ENCODE measurements at regions not wholly inside any gene's neighbourhood (a gene's known extent, or its start where the extent isn't known, plus 50 kb on each side); places are given as distances from the start of the nearest gene placed in this dataset.

DNA sequence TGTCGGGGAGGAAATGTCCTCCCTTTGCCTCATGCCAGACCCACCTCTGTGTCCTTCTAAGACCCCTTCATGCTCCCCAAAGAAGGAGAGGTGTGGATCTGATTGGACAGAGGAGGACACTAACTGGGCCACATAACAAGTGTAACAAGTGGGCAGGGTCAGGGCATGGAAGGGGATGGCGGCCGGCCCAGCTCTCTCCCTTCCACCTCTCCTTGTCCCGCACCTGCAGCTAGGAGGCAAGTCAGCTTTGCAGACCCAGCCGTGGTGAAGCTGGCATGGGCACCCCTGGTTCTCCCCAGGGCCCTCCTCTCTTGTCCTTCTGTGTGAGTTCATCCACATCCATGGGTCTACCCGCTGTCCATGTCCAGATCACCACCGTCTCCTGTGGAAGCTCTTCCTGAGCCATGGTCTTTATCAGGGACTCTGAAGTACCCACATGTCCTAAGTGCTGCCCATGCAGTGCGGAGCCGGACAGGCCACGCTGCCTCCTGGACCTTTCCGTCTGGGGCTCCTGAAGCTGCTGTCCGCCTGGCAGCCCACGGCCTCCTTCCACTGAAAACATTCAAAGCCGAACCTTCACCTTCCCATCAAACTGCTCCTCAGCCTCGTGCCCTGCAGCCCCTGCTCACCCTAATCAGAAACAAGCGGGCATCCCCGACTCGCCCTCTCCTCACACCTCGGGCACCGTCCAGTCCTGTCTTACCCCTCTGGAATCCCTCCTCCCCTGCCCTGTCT lies 460.5 kb downstream of the PTPRU start:
- 82 to 84% methylated on average over 20 of the region's 20 CpGs for WGBS, 2 donors
- H3K9me3 ChIP-seq (ENCODE audit: control insufficient read depth in 2 of 2, insufficient read depth in 1 of 2, low read depth in 1 of 2, low read length in 1 of 2) = no peaks in the 10 kb centered on the region
- no peaks in the 10 kb centered on the region for H3K36me3 ChIP-seq (ENCODE audit: control insufficient read depth in 2 of 2, insufficient read depth in 2 of 2, low read length in 1 of 2)
- H3K4me1 ChIP-seq (ENCODE audit: control insufficient read depth in 2 of 2, insufficient read depth in 2 of 2, low read length in 1 of 2) = no peaks in the 10 kb centered on the region
- peaks cover 0 to 2% of the 10 kb centered on the region in 2 donors for H3K27me3 ChIP-seq (ENCODE audit: control insufficient read depth in 1 of 2, insufficient read depth in 2 of 2, low read length in 2 of 2)
- H3K4me3 ChIP-seq (ENCODE audit: low read depth in 1 of 2, low read length in 2 of 2) = no peak overlapping the region
- no peak overlapping the region for H3K27ac ChIP-seq (ENCODE audit: low read depth in 2 of 2, low read length in 1 of 2)

DNA sequence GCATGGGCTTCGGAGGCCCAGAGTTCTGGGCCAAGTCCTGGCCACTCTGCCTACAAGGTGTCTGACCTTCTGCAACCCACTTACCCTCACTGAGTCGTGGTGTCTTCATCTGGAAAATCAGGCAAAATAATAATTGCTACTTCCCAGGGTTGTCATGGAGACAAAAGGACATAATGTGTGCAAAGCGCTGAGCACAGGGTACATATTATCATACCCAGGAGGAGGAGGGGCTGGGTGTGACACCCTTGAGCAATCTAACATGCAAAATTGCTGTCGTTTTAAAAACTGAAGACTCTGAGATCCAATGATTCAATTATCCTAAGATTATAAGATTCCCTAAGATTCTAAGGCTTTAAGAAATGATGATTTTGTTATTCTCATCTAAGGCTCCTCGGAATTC lies 459.5 kb downstream of the PTPRU start:
- whole genome bisulfite sequencing, 2 donors = 68 to 70% methylated on average over 5 of the region's 5 CpGs

DNA sequence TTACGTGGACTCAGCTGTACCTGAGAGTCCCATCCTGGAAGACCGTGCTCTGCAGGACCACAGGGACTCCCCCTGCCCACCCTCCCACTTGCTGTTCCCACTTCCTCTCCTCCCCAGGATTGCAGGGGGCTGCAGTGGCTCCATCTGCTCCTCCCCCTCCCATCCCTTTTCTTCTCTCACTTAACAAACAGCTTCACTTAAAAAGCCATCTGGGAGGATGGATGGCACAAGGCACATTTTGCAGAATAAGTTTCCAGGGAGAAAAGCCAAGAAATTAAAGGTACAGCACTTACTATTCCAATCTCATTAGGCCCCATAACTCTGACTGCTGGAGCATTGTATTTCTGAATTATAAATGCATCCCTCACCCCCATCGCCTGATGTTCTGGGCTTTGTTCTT lies 458.7 kb downstream of the PTPRU start:
- Histone ChIP-seq H3K27me3 (ENCODE audit: control insufficient read depth in 1 of 2, insufficient read depth in 2 of 2, low read length in 2 of 2) (peaks cover 0 to 2% of the 10 kb centered on the region in 2 donors), H3K4me1 (ENCODE audit: control insufficient read depth in 2 of 2, insufficient read depth in 2 of 2, low read length in 1 of 2) (no peaks in the 10 kb centered on the region), H3K27ac (ENCODE audit: low read depth in 2 of 2, low read length in 1 of 2) (no peak overlapping the region), H3K36me3 (ENCODE audit: control insufficient read depth in 2 of 2, insufficient read depth in 2 of 2, low read length in 1 of 2) (no peaks in the 10 kb centered on the region), H3K4me3 (ENCODE audit: low read depth in 1 of 2, low read length in 2 of 2) (no peak overlapping the region), H3K9me3 (ENCODE audit: control insufficient read depth in 2 of 2, insufficient read depth in 1 of 2, low read depth in 1 of 2, low read length in 1 of 2) (no peaks in the 10 kb centered on the region)
- WGBS, 2 donors = 63 to 68% methylated on average over 3 of the region's 3 CpGs

More for the DNA sequence above, 459.5 kb downstream of the PTPRU start:
- Histone ChIP-seq H3K4me1 (ENCODE audit: control insufficient read depth in 2 of 2, insufficient read depth in 2 of 2, low read length in 1 of 2) (no peaks in the 10 kb centered on the region), H3K27ac (ENCODE audit: low read depth in 2 of 2, low read length in 1 of 2) (no peak overlapping the region), H3K36me3 (ENCODE audit: control insufficient read depth in 2 of 2, insufficient read depth in 2 of 2, low read length in 1 of 2) (no peaks in the 10 kb centered on the region), H3K4me3 (ENCODE audit: low read depth in 1 of 2, low read length in 2 of 2) (no peak overlapping the region), H3K9me3 (ENCODE audit: control insufficient read depth in 2 of 2, insufficient read depth in 1 of 2, low read depth in 1 of 2, low read length in 1 of 2) (no peaks in the 10 kb centered on the region), H3K27me3 (ENCODE audit: control insufficient read depth in 1 of 2, insufficient read depth in 2 of 2, low read length in 2 of 2) (peaks cover 0 to 2% of the 10 kb centered on the region in 2 donors)

GRCh38 chr1:29691499-29691898 lies 455.2 kb downstream of the PTPRU start:
- WGBS, 2 donors = 71 to 79% methylated on average over 5 of the region's 5 CpGs
- H3K27me3 ChIP-seq (ENCODE audit: control insufficient read depth in 1 of 2, insufficient read depth in 2 of 2, low read length in 2 of 2) = peaks cover 0 to 2% of the 10 kb centered on the region in 2 donors

DNA sequence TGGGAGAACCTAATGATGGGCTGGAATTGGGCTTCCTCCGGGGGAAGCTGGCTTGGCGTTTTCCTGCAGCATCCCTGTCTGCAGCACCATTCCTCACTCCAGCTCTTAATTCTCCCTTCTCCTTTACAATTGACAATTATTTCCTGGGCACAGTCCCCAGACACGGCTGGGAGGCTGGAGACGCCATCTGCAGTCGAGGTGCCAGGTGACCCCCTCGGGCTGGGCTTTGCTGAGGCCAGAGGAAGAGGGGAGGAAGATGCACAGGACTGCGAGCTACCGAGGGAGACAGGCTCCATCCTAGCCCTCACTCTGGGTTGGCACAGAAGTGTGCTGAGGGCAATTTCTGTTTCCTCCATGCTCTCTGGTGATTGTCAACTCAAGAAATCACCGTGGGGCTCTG lies 453.8 kb downstream of the PTPRU start:
- no peaks in the 10 kb centered on the region for H3K27me3 ChIP-seq (ENCODE audit: control insufficient read depth in 1 of 2, insufficient read depth in 2 of 2, low read length in 2 of 2)

More at GRCh38 chr1:29691499-29691898, 455.2 kb downstream of the PTPRU start:
- H3K36me3 ChIP-seq (ENCODE audit: control insufficient read depth in 2 of 2, insufficient read depth in 2 of 2, low read length in 1 of 2) = no peaks in the 10 kb centered on the region
- H3K4me1 ChIP-seq (ENCODE audit: control insufficient read depth in 2 of 2, insufficient read depth in 2 of 2, low read length in 1 of 2) = no peaks in the 10 kb centered on the region
- H3K4me3 ChIP-seq (ENCODE audit: low read depth in 1 of 2, low read length in 2 of 2) = no peak overlapping the region
- no peak overlapping the region for H3K27ac ChIP-seq (ENCODE audit: low read depth in 2 of 2, low read length in 1 of 2)
- H3K9me3 ChIP-seq (ENCODE audit: control insufficient read depth in 2 of 2, insufficient read depth in 1 of 2, low read depth in 1 of 2, low read length in 1 of 2) = no peaks in the 10 kb centered on the region

GRCh38 chr1:29689372-29690030 lies 453.2 kb downstream of the PTPRU start:
- Histone ChIP-seq H3K27ac (ENCODE audit: low read depth in 2 of 2, low read length in 1 of 2) (no peak overlapping the region), H3K4me1 (ENCODE audit: control insufficient read depth in 2 of 2, insufficient read depth in 2 of 2, low read length in 1 of 2) (no peaks in the 10 kb centered on the region), H3K4me3 (ENCODE audit: low read depth in 1 of 2, low read length in 2 of 2) (no peak overlapping the region), H3K36me3 (ENCODE audit: control insufficient read depth in 2 of 2, insufficient read depth in 2 of 2, low read length in 1 of 2) (no peaks in the 10 kb centered on the region), H3K9me3 (ENCODE audit: control insufficient read depth in 2 of 2, insufficient read depth in 1 of 2, low read depth in 1 of 2, low read length in 1 of 2) (no peaks in the 10 kb centered on the region), H3K27me3 (ENCODE audit: control insufficient read depth in 1 of 2, insufficient read depth in 2 of 2, low read length in 2 of 2) (no peaks in the 10 kb centered on the region)
- WGBS, 2 donors = 63 to 66% methylated on average over 13 of the region's 13 CpGs

More for the DNA sequence above, 453.8 kb downstream of the PTPRU start:
- H3K27ac ChIP-seq (ENCODE audit: low read depth in 2 of 2, low read length in 1 of 2) = no peak overlapping the region
- H3K9me3 ChIP-seq (ENCODE audit: control insufficient read depth in 2 of 2, insufficient read depth in 1 of 2, low read depth in 1 of 2, low read length in 1 of 2) = no peaks in the 10 kb centered on the region
- no peaks in the 10 kb centered on the region for H3K36me3 ChIP-seq (ENCODE audit: control insufficient read depth in 2 of 2, insufficient read depth in 2 of 2, low read length in 1 of 2)
- 63 to 70% methylated on average over 9 of the region's 9 CpGs for WGBS, 2 donors
- H3K4me3 ChIP-seq (ENCODE audit: low read depth in 1 of 2, low read length in 2 of 2) = no peak overlapping the region
- no peaks in the 10 kb centered on the region for H3K4me1 ChIP-seq (ENCODE audit: control insufficient read depth in 2 of 2, insufficient read depth in 2 of 2, low read length in 1 of 2)

DNA sequence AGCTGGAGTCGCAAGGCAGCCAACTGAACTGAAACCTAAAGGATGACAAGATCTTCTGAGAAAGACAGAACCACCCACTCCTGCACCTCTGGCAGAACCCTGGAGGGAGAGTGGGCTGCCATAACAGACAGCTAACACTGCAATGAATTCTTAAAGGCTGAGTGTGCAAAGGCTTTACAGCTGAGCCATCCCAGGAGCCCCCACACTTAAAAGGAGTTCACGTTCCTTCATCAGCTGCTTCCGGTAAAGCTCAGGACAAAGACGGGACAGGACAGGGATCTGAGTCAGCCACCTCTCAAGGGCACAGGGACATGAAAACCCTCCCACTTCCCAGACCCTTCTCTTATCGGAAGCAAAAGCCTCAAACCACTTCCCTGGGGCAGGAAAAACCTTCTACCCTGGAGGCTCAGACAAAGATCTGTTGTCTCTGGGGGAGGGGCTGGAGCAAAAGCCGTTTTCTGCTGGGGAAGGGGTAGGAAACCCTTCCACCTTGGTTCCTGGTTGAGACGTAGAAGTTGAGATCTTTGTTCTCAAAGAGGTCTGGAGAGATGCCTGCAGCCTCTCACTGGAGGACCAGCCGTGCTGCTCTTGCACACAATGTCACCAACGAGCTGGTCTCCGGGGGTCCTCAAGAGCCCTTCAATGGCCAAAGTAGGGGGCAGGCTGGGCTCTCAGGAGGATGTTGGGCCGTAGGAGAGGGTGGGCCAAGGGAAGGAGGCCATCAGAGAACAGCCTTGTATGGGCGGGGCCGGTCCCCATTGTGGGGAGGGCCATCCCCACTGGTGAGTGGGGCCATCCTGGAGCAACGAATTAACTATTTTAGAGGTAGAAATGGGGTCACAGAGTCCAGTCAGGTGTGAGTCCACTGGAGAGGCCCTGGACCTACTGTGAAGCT lies 452.4 kb downstream of the PTPRU start:
- Histone ChIP-seq H3K27me3 (ENCODE audit: control insufficient read depth in 1 of 2, insufficient read depth in 2 of 2, low read length in 2 of 2) (no peaks in the 10 kb centered on the region), H3K4me1 (ENCODE audit: control insufficient read depth in 2 of 2, insufficient read depth in 2 of 2, low read length in 1 of 2) (no peaks in the 10 kb centered on the region), H3K27ac (ENCODE audit: low read depth in 2 of 2, low read length in 1 of 2) (no peak overlapping the region), H3K36me3 (ENCODE audit: control insufficient read depth in 2 of 2, insufficient read depth in 2 of 2, low read length in 1 of 2) (no peaks in the 10 kb centered on the region), H3K4me3 (ENCODE audit: low read depth in 1 of 2, low read length in 2 of 2) (no peak overlapping the region), H3K9me3 (ENCODE audit: control insufficient read depth in 2 of 2, insufficient read depth in 1 of 2, low read depth in 1 of 2, low read length in 1 of 2) (no peaks in the 10 kb centered on the region)
- 46 to 48% methylated on average over 13 to 14 of the region's 14 CpGs for WGBS, 2 donors

GRCh38 chr1:29687601-29688244 lies 451.4 kb downstream of the PTPRU start:
- WGBS, 2 donors = 60 to 61% methylated on average over 4 of the region's 4 CpGs
- Histone ChIP-seq H3K36me3 (ENCODE audit: control insufficient read depth in 2 of 2, insufficient read depth in 2 of 2, low read length in 1 of 2) (no peaks in the 10 kb centered on the region), H3K27me3 (ENCODE audit: control insufficient read depth in 1 of 2, insufficient read depth in 2 of 2, low read length in 2 of 2) (no peaks in the 10 kb centered on the region), H3K9me3 (ENCODE audit: control insufficient read depth in 2 of 2, insufficient read depth in 1 of 2, low read depth in 1 of 2, low read length in 1 of 2) (no peaks in the 10 kb centered on the region), H3K27ac (ENCODE audit: low read depth in 2 of 2, low read length in 1 of 2) (no peak overlapping the region), H3K4me1 (ENCODE audit: control insufficient read depth in 2 of 2, insufficient read depth in 2 of 2, low read length in 1 of 2) (no peaks in the 10 kb centered on the region), H3K4me3 (ENCODE audit: low read depth in 1 of 2, low read length in 2 of 2) (no peak overlapping the region)

DNA sequence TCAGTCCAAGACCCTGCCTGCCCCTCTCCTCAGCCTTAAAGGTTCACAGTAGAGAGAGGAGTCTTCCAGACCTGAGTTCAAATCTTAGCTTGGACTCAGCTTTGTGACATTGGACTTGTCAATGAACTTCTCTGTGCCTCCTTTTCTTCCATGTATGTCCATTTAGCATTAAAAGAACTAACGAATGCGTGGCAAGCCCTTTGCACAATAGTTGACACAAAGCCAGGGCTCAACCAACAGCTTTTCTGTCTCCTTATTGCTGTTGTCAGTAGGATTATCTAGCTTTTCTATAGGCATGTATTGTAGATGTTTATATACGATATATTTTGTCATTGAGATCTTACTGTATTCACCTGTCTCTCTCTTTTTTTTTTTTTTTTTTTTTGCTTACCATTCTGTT lies 450.8 kb downstream of the PTPRU start:
- Histone ChIP-seq H3K27me3 (ENCODE audit: control insufficient read depth in 1 of 2, insufficient read depth in 2 of 2, low read length in 2 of 2) (no peaks in the 10 kb centered on the region), H3K4me3 (ENCODE audit: low read depth in 1 of 2, low read length in 2 of 2) (no peak overlapping the region), H3K36me3 (ENCODE audit: control insufficient read depth in 2 of 2, insufficient read depth in 2 of 2, low read length in 1 of 2) (no peaks in the 10 kb centered on the region), H3K4me1 (ENCODE audit: control insufficient read depth in 2 of 2, insufficient read depth in 2 of 2, low read length in 1 of 2) (no peaks in the 10 kb centered on the region), H3K27ac (ENCODE audit: low read depth in 2 of 2, low read length in 1 of 2) (no peak overlapping the region), H3K9me3 (ENCODE audit: control insufficient read depth in 2 of 2, insufficient read depth in 1 of 2, low read depth in 1 of 2, low read length in 1 of 2) (no peaks in the 10 kb centered on the region)
- 41 to 50% methylated on average over 3 of the region's 3 CpGs for WGBS, 2 donors

Data from esophagus (tissue), 2 donors.